B cell (primary cell): ENCODE measurements at regions not wholly inside any gene's neighbourhood (a gene's known extent, or its start where the extent isn't known, plus 50 kb on each side); places are given as distances from the start of the nearest gene placed in this dataset.

ENCODE experiments used
- CTCF ChIP-seq: fragments of 200-600 bp; IDR thresholded peaks from one replicate; pipeline ENCODE4 v1.8.0; 2022; ENCODE audit warnings: antibody characterized with exemption, mild to moderate bottlenecking
- EZH2 ChIP-seq: IDR thresholded peaks from 2 replicates; pipeline ENCODE4 v1.6.1; 2012; ENCODE audit warnings: borderline replicate concordance, low read depth, mild to moderate bottlenecking, moderate library complexity, low read length; ENCODE audit not compliant: insufficient read depth, poor library complexity, severe bottlenecking

GRCh38 chrX:13396924-13397323 is 77.1 kb upstream of the ATXN3L start:
- TF ChIP-seq CTCF (no peak), EZH2 (no peak)
